ENCODE measurements at regions not wholly inside any gene's neighbourhood (a gene's known extent, or its start where the extent isn't known, plus 50 kb on each side); places are given as distances from the start of the nearest gene placed in this dataset.

GRCh38 chr5:101425339-101425859, 522.3 kb upstream of the ST8SIA4 start:
- Histone ChIP-seq H3K27ac (ENCODE audit: insufficient read depth, low read depth, low read length) (no peak overlapping the region), H3K4me2 (ENCODE audit: insufficient read depth, low read length) (no peak overlapping the region), H3K9me3 (replicated peaks; ENCODE audit: control insufficient read depth, insufficient read depth, low read length) (no peaks in the 10 kb centered on the region), H3K9me1 (replicated peaks; ENCODE audit: control insufficient read depth, extremely low read depth, insufficient read depth, low read length) (no peaks in the 10 kb centered on the region), H3K9ac (replicated peaks; ENCODE audit: extremely low read depth, insufficient read depth, low read length) (no peak overlapping the region), H3K4me1 (ENCODE audit: control insufficient read depth, extremely low read depth, insufficient read depth, low read length) (no peaks in the 10 kb centered on the region), H4K20me1 (replicated peaks; ENCODE audit: control insufficient read depth, extremely low read depth, insufficient read depth, low read length) (no peaks in the 10 kb centered on the region), H3K79me2 (ENCODE audit: control insufficient read depth, insufficient read depth, low read length) (no peaks in the 10 kb centered on the region), H3K4me3 (replicated peaks in 1 of 3; ENCODE audit: insufficient read depth in 1 of 3, low read depth in 1 of 3, low read length in 3 of 3) (no peak overlapping the region), H3K27me3 (ENCODE audit: control insufficient read depth in 2 of 2, insufficient read depth in 2 of 2, low read length in 2 of 2) (no peaks in the 10 kb centered on the region), H2AFZ (ENCODE audit: low read depth, low read length) (no peak overlapping the region), H3K36me3 (ENCODE audit: control insufficient read depth in 2 of 2, extremely low read depth in 1 of 2, insufficient read depth in 2 of 2, low read length in 2 of 2) (no peaks in the 10 kb centered on the region)
- POLR2A ChIA-PET: no interaction called here
- no peak for DNase-seq (ENCODE audit: low read depth, low spot score)
- BruUV-seq (replicated peaks): no TSS peak
- CTCF ChIA-PET: no interaction called here
- TF ChIP-seq JUN (IDR thresholded peaks at IDR 0.05; ENCODE audit: borderline replicate concordance, insufficient read depth, insufficient read length, low read depth): no peak
- no peak for TF ChIP-seq MYC (IDR thresholded peaks at IDR 0.05; ENCODE audit: low read depth, low read length)
- TF ChIP-seq GATA2 (IDR thresholded peaks at IDR 0.05; ENCODE audit: insufficient read depth, insufficient read length, low read depth, low read length): no peak
- TF ChIP-seq POLR2AphosphoS5 (IDR thresholded peaks at IDR 0.05; ENCODE audit: insufficient read depth, low read depth, low read length): no peak
- TF ChIP-seq, protein P1, sequence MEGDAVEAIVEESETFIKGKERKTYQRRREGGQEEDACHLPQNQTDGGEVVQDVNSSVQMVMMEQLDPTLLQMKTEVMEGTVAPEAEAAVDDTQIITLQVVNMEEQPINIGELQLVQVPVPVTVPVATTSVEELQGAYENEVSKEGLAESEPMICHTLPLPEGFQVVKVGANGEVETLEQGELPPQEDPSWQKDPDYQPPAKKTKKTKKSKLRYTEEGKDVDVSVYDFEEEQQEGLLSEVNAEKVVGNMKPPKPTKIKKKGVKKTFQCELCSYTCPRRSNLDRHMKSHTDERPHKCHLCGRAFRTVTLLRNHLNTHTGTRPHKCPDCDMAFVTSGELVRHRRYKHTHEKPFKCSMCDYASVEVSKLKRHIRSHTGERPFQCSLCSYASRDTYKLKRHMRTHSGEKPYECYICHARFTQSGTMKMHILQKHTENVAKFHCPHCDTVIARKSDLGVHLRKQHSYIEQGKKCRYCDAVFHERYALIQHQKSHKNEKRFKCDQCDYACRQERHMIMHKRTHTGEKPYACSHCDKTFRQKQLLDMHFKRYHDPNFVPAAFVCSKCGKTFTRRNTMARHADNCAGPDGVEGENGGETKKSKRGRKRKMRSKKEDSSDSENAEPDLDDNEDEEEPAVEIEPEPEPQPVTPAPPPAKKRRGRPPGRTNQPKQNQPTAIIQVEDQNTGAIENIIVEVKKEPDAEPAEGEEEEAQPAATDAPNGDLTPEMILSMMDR (IDR thresholded peaks at IDR 0.05; ENCODE audit: extremely low read depth in 1 of 2, insufficient read depth in 1 of 2, low read depth in 1 of 2, low read length in 2 of 2): no peak
- no peak for TF ChIP-seq FOS (IDR thresholded peaks at IDR 0.05; ENCODE audit: borderline replicate concordance, insufficient read depth, low read length)
- TF ChIP-seq, protein P2, sequence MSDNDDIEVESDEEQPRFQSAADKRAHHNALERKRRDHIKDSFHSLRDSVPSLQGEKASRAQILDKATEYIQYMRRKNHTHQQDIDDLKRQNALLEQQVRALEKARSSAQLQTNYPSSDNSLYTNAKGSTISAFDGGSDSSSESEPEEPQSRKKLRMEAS (IDR thresholded peaks at IDR 0.05; ENCODE audit: insufficient read depth, insufficient read length): no peak
- TF ChIP-seq EZH2 (IDR thresholded peaks at IDR 0.05; ENCODE audit: borderline replicate concordance, low read depth, low read length, severe bottlenecking): no peak
- TF ChIP-seq POLR2A (IDR thresholded peaks at IDR 0.05; ENCODE audit: low read depth, low read length): no peak
- no peak for FAIRE-seq
- intact Hi-C loops (cut with micrococcal nuclease): no loop called here
- dilution Hi-C loops (cut with MboI; ENCODE audit: extremely low pct_ligation_motif_present, low sequenced_read_pairs): no loop called here
